GM23338 (cell line): ENCODE measurements at regions not wholly inside any gene's neighbourhood (a gene's known extent, or its start where the extent isn't known, plus 50 kb on each side); places are given as distances from the start of the nearest gene placed in this dataset.

ENCODE experiments used
- CREB1 ChIP-seq: fragments of 250-450 bp; sonication (Bioruptor Pico); IDR thresholded peaks from 2 replicates; pipeline ENCODE4 v1.5.0; 2020; ENCODE audit warnings: low read depth, mild to moderate bottlenecking, moderate library complexity
- CTCF ChIP-seq, 2 experiments: fragments of 200-600 bp in 1 of 2; sonication (generic) in 1 of 2; conservative IDR thresholded peaks; 2 replicates each; pipeline versions ENCODE4 v1.5.1 to v1.6.1; 2016 to 2017; ENCODE audit warnings: antibody characterized with exemption in 2 of 2, low read depth in 2 of 2, mild to moderate bottlenecking in 2 of 2, moderate library complexity in 1 of 2
- EZH2 ChIP-seq: fragments of 200-600 bp; sonication (generic); IDR thresholded peaks from one replicate; pipeline ENCODE4 v1.8.0; 2017; ENCODE audit warnings: antibody characterized with exemption, mild to moderate bottlenecking, low read depth; ENCODE audit not compliant: unreplicated experiment
- EZH2phosphoT487 ChIP-seq: fragments of 200-600 bp; sonication (generic); IDR thresholded peaks from one replicate; pipeline ENCODE4 v1.8.1; 2018; ENCODE audit warnings: antibody characterized with exemption; ENCODE audit not compliant: unreplicated experiment
- NANOG ChIP-seq: IDR thresholded peaks from 2 replicates; pipeline ENCODE4 v1.6.1; 2016; ENCODE audit warnings: antibody characterized with exemption, borderline replicate concordance
- POLR2AphosphoS5 ChIP-seq: IDR thresholded peaks from 2 replicates; pipeline ENCODE4 v1.6.1; 2016; ENCODE audit warnings: antibody characterized with exemption, low read depth
- REST ChIP-seq: IDR thresholded peaks from one replicate; pipeline ENCODE4 v1.6.1; 2018; ENCODE audit warnings: antibody characterized with exemption; ENCODE audit not compliant: unreplicated experiment

DNA sequence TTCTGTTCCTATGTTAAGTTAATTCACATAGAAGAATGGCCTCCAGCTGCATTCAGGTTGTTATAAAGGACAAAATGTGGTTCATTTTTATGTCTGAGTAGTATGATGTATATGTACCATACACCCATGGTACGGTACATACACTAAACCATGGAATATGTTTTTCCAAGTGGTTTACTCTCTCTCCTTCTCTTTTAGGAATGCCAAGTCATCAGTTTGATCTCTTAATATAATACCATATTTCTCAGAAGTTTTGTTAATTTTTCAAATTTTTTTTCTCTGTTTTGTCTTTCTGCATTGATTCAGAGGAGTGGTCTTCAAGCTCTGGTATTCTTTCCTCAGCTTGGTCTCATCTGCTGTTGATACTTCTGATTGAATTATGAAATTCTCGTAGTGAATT lies 230.9 kb downstream of the DSEL start:
- TF ChIP-seq REST = no peak
- no peak for TF ChIP-seq CTCF (conservative IDR thresholded peaks at IDR 0.05; ENCODE audit: low read depth in 2 of 2)
- no peak for TF ChIP-seq CREB1 (CRISPR knock-in tag)
- no peak for TF ChIP-seq EZH2phosphoT487
- no peak for TF ChIP-seq EZH2
- TF ChIP-seq NANOG = no peak
- no peak for TF ChIP-seq POLR2AphosphoS5
